GM10266 (cell line): ENCODE measurements at regions not wholly inside any gene's neighbourhood (a gene's known extent, or its start where the extent isn't known, plus 50 kb on each side); places are given as distances from the start of the nearest gene placed in this dataset.

ENCODE experiments used
- DNase-seq: peaks from one replicate; pipeline ENCODE4 v3.0.0; 2012; ENCODE audit errors: extremely low spot score
- CTCF ChIP-seq: IDR thresholded peaks from 2 replicates; pipeline ENCODE4 v1.5.1; 2012; ENCODE audit warnings: mild to moderate bottlenecking, low read depth; ENCODE audit not compliant: control insufficient read depth, insufficient read depth; ENCODE audit errors: missing control alignments

GRCh38 chr5:74199436-74200210 lies 440.9 kb downstream of the ENC1 start:
- DNase-seq = no peak
- no peak for TF ChIP-seq CTCF

GRCh38 chr5:74199005-74199404 lies 441.5 kb downstream of the ENC1 start:
- no peak for DNase-seq
- TF ChIP-seq CTCF = no peak

- no peak for TF ChIP-seq CTCF
- DNase-seq = no peak
Measured at GRCh38 chr5:74198156-74198555, 442.4 kb downstream of the ENC1 start.

- TF ChIP-seq CTCF = no peak
- no peak for DNase-seq
Measured at GRCh38 chr5:74196233-74196632, 444.3 kb downstream of the ENC1 start.

- no peak for DNase-seq
- no peak for TF ChIP-seq CTCF
Measured at GRCh38 chr5:74194196-74194595, 446.3 kb downstream of the ENC1 start.

- DNase-seq = no peak
- TF ChIP-seq CTCF = no peak
Measured at GRCh38 chr5:74192606-74193299, 447.8 kb downstream of the ENC1 start.
